SH-SY5Y (cell line): ENCODE measurements at regions not wholly inside any gene's neighbourhood (a gene's known extent, or its start where the extent isn't known, plus 50 kb on each side); places are given as distances from the start of the nearest gene placed in this dataset.

Experiments used
- GATA2 ChIP-seq: IDR thresholded peaks from 2 replicates; pipeline ENCODE4 v1.6.1; 2011; ENCODE audit warnings: mild to moderate bottlenecking, low read depth, low read length
- GATA3 ChIP-seq: IDR thresholded peaks from 2 replicates; pipeline ENCODE4 v1.6.1; 2011; ENCODE audit warnings: low read depth, mild to moderate bottlenecking, low read length, moderate library complexity

- TF ChIP-seq GATA2 (no peak), GATA3 (no peak)
These were observed 596.6 kb downstream of the METTL15 start for GRCh38 chr11:28704801-28705200.
